H1 (cell line): ENCODE measurements at regions not wholly inside any gene's neighbourhood (a gene's known extent, or its start where the extent isn't known, plus 50 kb on each side); places are given as distances from the start of the nearest gene placed in this dataset.
A peak's percentile ranks its signal among the peaks of the same experiment; 100 is the strongest.

Experiments used
- CTCF ChIA-PET: fragments of 300-600 bp; sonication (Branson Sonifier 250); formaldehyde crosslinking; loops from one replicate; lab custom pipeline; 2021; ENCODE audit not compliant: partially characterized antibody; lab: Charles Lee
- POLR2A ChIA-PET: fragments of 300-600 bp; sonication (Branson Sonifier 250); formaldehyde crosslinking; loops from one replicate; lab custom pipeline; 2021; ENCODE audit warnings: inconsistent platforms; ENCODE audit not compliant: partially characterized antibody; lab: Charles Lee
- DNase-seq, 2 experiments: peaks; one replicate each; pipeline versions ENCODE4 v3.0.0 to v3.0.0-alpha.2; 2010 to 2022; ENCODE audit warnings: low spot score in 2 of 2, low read depth in 1 of 2, mixed read lengths in 1 of 2
- FAIRE-seq: peaks from 2 replicates; lab custom pipeline; 2011; peaks lifted over from hg19 to GRCh38; lab: Jason Lieb, UNC
- H2AFZ ChIP-seq: 2 replicates; pipeline ENCODE4 v1.8.1; 2012; ENCODE audit warnings: low read length, inconsistent platforms
- H2AK5ac ChIP-seq: 2 replicates; pipeline ENCODE4 v1.6.1; 2013; ENCODE audit warnings: low read depth, low read length
- H2BK120ac ChIP-seq: replicated peaks from 2 replicates; pipeline ENCODE3; 2013; ENCODE audit warnings: low read depth, low read length, inconsistent platforms
- H2BK12ac ChIP-seq: 2 replicates; pipeline ENCODE4 v1.6.1; 2013; ENCODE audit warnings: low read depth, low read length
- H2BK15ac ChIP-seq: 2 replicates; pipeline ENCODE4 v1.6.1; 2013; ENCODE audit warnings: low read length
- H2BK20ac ChIP-seq: 2 replicates; pipeline ENCODE4 v1.6.1; 2013; ENCODE audit warnings: low read length
- H2BK5ac ChIP-seq: 2 replicates; pipeline ENCODE4 v1.6.1; 2013; ENCODE audit warnings: low read depth, low read length
- H3K14ac ChIP-seq: 2 replicates; pipeline ENCODE4 v1.6.1; 2013; ENCODE audit warnings: inconsistent platforms; ENCODE audit not compliant: insufficient read length
- H3K18ac ChIP-seq: 2 replicates; pipeline ENCODE4 v1.6.1; 2013; ENCODE audit warnings: low read length; ENCODE audit errors: extremely low read depth
- H3K23ac ChIP-seq: 2 replicates; pipeline ENCODE4 v1.6.1; 2013; ENCODE audit warnings: inconsistent platforms; ENCODE audit not compliant: insufficient read length
- H3K23me2 ChIP-seq: 2 replicates; pipeline ENCODE4 v1.6.1; 2013; ENCODE audit warnings: low read depth, low read length
- H3K27ac ChIP-seq: 2 replicates; pipeline ENCODE4 v1.6.1; 2011; ENCODE audit warnings: low read depth, low read length, inconsistent platforms
- H3K27me3 ChIP-seq, 4 experiments: replicated peaks in 1 of 4; 1 replicate in 1 of 4; 2 replicates in 3 of 4; pipeline versions ENCODE4 v1.6.1 to v1.8.1; 2011 to 2013; ENCODE audit warnings: low read length in 3 of 4, mild to moderate bottlenecking in 3 of 4, inconsistent platforms in 2 of 4, mixed read lengths in 2 of 4, moderate library complexity in 1 of 4; ENCODE audit not compliant: control insufficient read depth in 3 of 4, insufficient read depth in 3 of 4; ENCODE audit errors: extremely low read depth in 1 of 4
- H3K36me3 ChIP-seq, 4 experiments: 2 replicates each; pipeline versions ENCODE4 v1.6.1 to v1.8.1; 2011 to 2013; ENCODE audit warnings: mild to moderate bottlenecking in 4 of 4, low read length in 3 of 4, moderate library complexity in 2 of 4, control low read depth in 1 of 4, inconsistent platforms in 1 of 4; ENCODE audit not compliant: insufficient read depth in 4 of 4, control insufficient read depth in 2 of 4
- H3K4ac ChIP-seq: replicated peaks from 2 replicates; pipeline ENCODE3; 2013; ENCODE audit warnings: low read length, low read depth, mixed read lengths, inconsistent platforms; ENCODE audit not compliant: insufficient read length
- H3K4me1 ChIP-seq, 4 experiments: replicated peaks in 1 of 4; 1 replicate in 1 of 4; 2 replicates in 3 of 4; pipeline versions ENCODE4 v1.6.1 to v1.8.1; 2011 to 2013; ENCODE audit warnings: low read length in 3 of 4, inconsistent platforms in 2 of 4, mixed read lengths in 1 of 4; ENCODE audit not compliant: insufficient read depth in 4 of 4, control insufficient read depth in 3 of 4
- H3K4me2 ChIP-seq, 2 experiments: 2 replicates each; pipeline versions ENCODE4 v1.6.1 to v1.8.1; 2011 to 2013; ENCODE audit warnings: low read depth in 2 of 2, low read length in 2 of 2, control low read depth in 1 of 2, inconsistent platforms in 1 of 2, mild to moderate bottlenecking in 1 of 2; ENCODE audit not compliant: insufficient read depth in 1 of 2
- H3K4me3 ChIP-seq, 4 experiments: fragments of 200-600, 300-600 bp in 1 of 4; sonication (generic), shearing (Covaris generic), sonication (Bioruptor Twin) in 1 of 4; 2 replicates each; pipeline versions ENCODE4 v1.5.1 to v1.8.1; 2011 to 2016; ENCODE audit warnings: low read length in 4 of 4, low read depth in 3 of 4, control low read depth in 2 of 4, inconsistent platforms in 2 of 4, mild to moderate bottlenecking in 2 of 4, mixed read lengths in 1 of 4, moderate library complexity in 1 of 4; ENCODE audit not compliant: insufficient read depth in 2 of 4; ENCODE audit errors: extremely low read depth in 1 of 4
- H3K56ac ChIP-seq: replicated peaks from 2 replicates; pipeline ENCODE3; 2013; ENCODE audit warnings: low read depth, mild to moderate bottlenecking, mixed read lengths, low read length, inconsistent platforms; ENCODE audit not compliant: insufficient read length
- H3K79me1 ChIP-seq: 2 replicates; pipeline ENCODE4 v1.6.1; 2013; ENCODE audit warnings: low read depth, low read length, control low read depth
- H3K79me2 ChIP-seq, 2 experiments: 2 replicates each; pipeline versions ENCODE4 v1.6.1 to v1.8.1; 2012 to 2013; ENCODE audit warnings: low read length in 2 of 2, mild to moderate bottlenecking in 2 of 2, inconsistent platforms in 1 of 2; ENCODE audit not compliant: insufficient read depth in 2 of 2, control insufficient read depth in 1 of 2
- H3K9ac ChIP-seq, 4 experiments: replicated peaks in 1 of 4; 1 replicate in 1 of 4; 2 replicates in 3 of 4; pipeline versions ENCODE4 v1.6.1 to v1.8.1; 2011 to 2013; ENCODE audit warnings: low read depth in 3 of 4, low read length in 3 of 4, control low read depth in 2 of 4, mild to moderate bottlenecking in 2 of 4, moderate library complexity in 2 of 4, inconsistent platforms in 1 of 4; ENCODE audit errors: extremely low read depth in 1 of 4
- H3K9me3 ChIP-seq, 2 experiments: 2 replicates each; pipeline versions ENCODE4 v1.6.1 to v1.8.1; 2012 to 2013; ENCODE audit warnings: mild to moderate bottlenecking in 2 of 2, moderate library complexity in 2 of 2, control low read depth in 1 of 2, inconsistent platforms in 1 of 2, low read depth in 1 of 2, low read length in 1 of 2, mixed read lengths in 1 of 2; ENCODE audit not compliant: insufficient read depth in 2 of 2
- H4K20me1 ChIP-seq, 2 experiments: replicated peaks in 1 of 2; 2 replicates each; pipeline versions ENCODE3 to v1.8.1; 2011 to 2013; ENCODE audit warnings: inconsistent platforms in 2 of 2, low read length in 2 of 2, mild to moderate bottlenecking in 1 of 2; ENCODE audit not compliant: insufficient read depth in 2 of 2, control insufficient read depth in 1 of 2
- H4K5ac ChIP-seq: 2 replicates; pipeline ENCODE4 v1.6.1; 2013; ENCODE audit warnings: low read length, low read depth, mixed read lengths, inconsistent platforms; ENCODE audit not compliant: insufficient read length
- H4K8ac ChIP-seq: 2 replicates; pipeline ENCODE4 v1.8.0; 2013; ENCODE audit warnings: mild to moderate bottlenecking, moderate library complexity, low read length, inconsistent platforms; ENCODE audit not compliant: insufficient read depth; ENCODE audit errors: extremely low read depth
- H4K91ac ChIP-seq: replicated peaks from 2 replicates; pipeline ENCODE3; 2013; ENCODE audit warnings: low read length, mixed read lengths, inconsistent platforms; ENCODE audit not compliant: insufficient read length
- CTBP2 ChIP-seq: IDR thresholded peaks from 2 replicates; pipeline ENCODE4 v1.7.0; 2011; ENCODE audit warnings: borderline replicate concordance, mild to moderate bottlenecking, moderate library complexity, mixed read lengths, low read length; ENCODE audit not compliant: insufficient read depth, insufficient read length
- MAFK ChIP-seq: IDR thresholded peaks from 2 replicates; pipeline ENCODE4 v1.6.1; 2012; ENCODE audit warnings: low read depth, mild to moderate bottlenecking, improper control_type of control experiment, low read length
- WGBS, 2 experiments: shearing (Covaris generic) in 1 of 2; methylation state at CpG; one replicate each; pipeline versions ENCODE4 v1.1.6 to v1.1.7; 2013 to 2015; ENCODE audit warnings: low lambda C conversion rate in 2 of 2, mixed read lengths in 2 of 2, inconsistent platforms in 1 of 2, low coverage in 1 of 2, missing lambda C conversion rate in 1 of 2; ENCODE audit not compliant: insufficient replicate concordance in 2 of 2, insufficient coverage in 1 of 2, insufficient read length in 1 of 2; ENCODE audit errors: extremely low coverage in 1 of 2, missing lambda C conversion rate in 1 of 2; 5-methylcytosine and 5-hydroxymethylcytosine counted together

- Histone ChIP-seq H4K20me1 (no peaks in the 10 kb centered on the region), H3K79me1 (no peaks in the 10 kb centered on the region), H4K8ac (no peak overlapping the region), H2BK20ac (no peak overlapping the region), H2AK5ac (0 out of 2 replicates have a peak overlapping the region, but pooled peaks have one; percentile 0), H3K4ac (peak overlapping the region; percentile 18), H3K56ac (no peak overlapping the region), H2BK5ac (no peak overlapping the region), H3K4me1 (peaks cover 8 to 22% (median 19%) of the 10 kb centered on the region in 4 experiments), H2AFZ (no peak overlapping the region), H3K36me3 (no peaks in the 10 kb centered on the region), H3K18ac (no peak overlapping the region), H2BK15ac (no peak overlapping the region; the same call in 1 of the 2 replicates), H4K91ac (peak overlapping the region; percentile 75), H3K23me2 (no peaks in the 10 kb centered on the region), H3K27me3 (no peaks in the 10 kb centered on the region), H3K4me3 (no peak overlapping the region), H3K79me2 (no peaks in the 10 kb centered on the region), H2BK12ac (peak overlapping the region; percentile 31; the same call in 1 of the 2 replicates), H2BK120ac (no peak overlapping the region), H3K23ac (no peak overlapping the region), H3K9me3 (no peaks in the 10 kb centered on the region), H3K9ac (no peak overlapping the region), H3K4me2 (no peak overlapping the region), H4K5ac (no peak overlapping the region), H3K14ac (no peak overlapping the region), H3K27ac (no peak overlapping the region)
- no peak for TF ChIP-seq CTBP2
- no peak for TF ChIP-seq MAFK
- no peak for DNase-seq
- WGBS, 2 experiments: 83% methylated on average over 4 of the region's 4 CpGs; no CpG with 5 or more reads in 1 of the 2 experiments
- POLR2A ChIA-PET: no interaction called here
- FAIRE-seq: no peak
- CTCF ChIA-PET: interaction anchor here (1.6 kb wide), 1 partner anchor 8 kb away, joined by 5 read pairs; no protein-coding TSS in a partner anchor
Observed at GRCh38 chr6:106750946-106751345, 121.6 kb downstream of the QRSL1 start.
